ENCODE measurements at regions not wholly inside any gene's neighbourhood (a gene's known extent, or its start where the extent isn't known, plus 50 kb on each side); places are given as distances from the start of the nearest gene placed in this dataset.

DNA sequence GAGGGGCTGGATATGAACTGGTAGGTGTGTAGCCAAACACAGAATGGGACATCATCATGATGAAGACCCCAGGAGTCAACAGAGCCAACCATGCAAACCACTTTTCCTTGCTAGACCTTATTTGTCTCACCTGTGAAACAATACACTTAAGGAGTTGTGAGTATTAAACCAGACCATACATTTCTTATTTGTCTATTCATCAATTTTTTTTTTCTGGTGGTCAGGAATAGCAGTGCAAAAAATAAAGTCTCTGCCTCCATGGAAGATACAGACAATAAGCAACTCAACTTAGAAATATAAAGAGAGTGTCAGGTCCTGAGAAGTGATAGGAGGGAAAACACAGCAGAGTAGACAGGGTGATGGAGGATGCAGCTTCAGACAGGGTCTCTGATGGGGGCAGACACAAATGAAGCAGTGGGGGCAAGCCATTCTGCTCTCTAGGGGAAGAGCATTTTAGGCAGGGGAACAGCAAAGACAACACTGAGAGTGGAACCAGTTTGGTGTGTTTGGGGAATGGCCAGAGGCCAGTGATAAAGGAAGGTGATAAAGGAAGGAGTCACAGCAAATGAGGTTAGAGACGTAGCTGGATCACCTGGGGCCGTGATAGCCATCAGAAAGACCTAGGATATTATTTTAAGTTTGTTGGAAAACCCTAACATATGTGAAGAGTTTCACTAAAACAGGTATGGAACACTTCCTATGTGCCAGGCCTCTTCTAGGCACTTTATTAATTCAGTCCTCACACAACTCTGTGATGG, 256.2 kb downstream of the MAN2A1 start:
- no peak overlapping the region for H3K27ac ChIP-seq
- no peak for DNase-seq
- no peak overlapping the region for H3K4me3 ChIP-seq
- no peak for ATAC-seq
- H3K9me3 ChIP-seq = no peaks in the 10 kb centered on the region
- no peaks in the 10 kb centered on the region for H3K27me3 ChIP-seq (ENCODE audit: insufficient read depth in 3 of 3, low read length in 2 of 3)
- TF ChIP-seq CTCF (IDR thresholded peaks at IDR 0.05) = no peak
- no peaks in the 10 kb centered on the region for H3K36me3 ChIP-seq (ENCODE audit: insufficient read depth in 1 of 2, low read depth in 1 of 2)
- no peaks in the 10 kb centered on the region for H3K4me1 ChIP-seq
- 80 to 95% (median 85%) methylated on average over 2 of the region's 2 CpGs for WGBS, 3 donors
- intact Hi-C loops (cut with DNase I) = no loop called here

- Histone ChIP-seq H3K27ac (no peak overlapping the region), H3K4me1 (no peaks in the 10 kb centered on the region), H3K36me3 (ENCODE audit: insufficient read depth in 1 of 2, low read depth in 1 of 2) (no peaks in the 10 kb centered on the region), H3K9me3 (no peaks in the 10 kb centered on the region), H3K4me3 (no peak overlapping the region), H3K27me3 (ENCODE audit: insufficient read depth in 3 of 3, low read length in 2 of 3) (no peaks in the 10 kb centered on the region)
- no peak for TF ChIP-seq CTCF (IDR thresholded peaks at IDR 0.05)
- 59 to 70% (median 65%) methylated on average over 4 of the region's 4 CpGs for WGBS, 3 donors
- ATAC-seq (no peak), DNase-seq (no peak)
- intact Hi-C loops (cut with DNase I) = no loop called here
These were observed 256.9 kb downstream of the MAN2A1 start for GRCh38 chr5:109946610-109947009.

DNA sequence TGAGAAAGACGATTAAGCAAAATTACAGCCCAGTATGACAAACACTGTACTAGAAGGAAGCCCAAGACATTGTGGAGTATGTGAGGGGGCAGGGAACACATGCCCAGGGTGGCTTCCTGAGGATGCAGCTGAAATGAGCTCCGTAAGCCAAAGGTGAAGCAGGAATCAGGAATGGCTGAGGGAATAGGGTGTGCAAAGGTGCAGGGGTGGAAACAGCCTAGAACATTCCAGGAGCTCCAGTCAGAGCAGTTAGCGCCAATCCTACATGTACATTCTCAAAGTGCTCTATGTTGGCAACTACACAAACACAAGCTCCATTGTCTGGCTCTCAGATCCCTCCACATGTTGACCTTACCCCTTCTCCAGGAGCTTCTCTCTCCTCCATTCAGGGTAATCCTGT, 257.9 kb downstream of the MAN2A1 start:
- TF ChIP-seq CTCF (IDR thresholded peaks at IDR 0.05) = no peak
- intact Hi-C loops (cut with DNase I) = no loop called here
- no peak overlapping the region for H3K27ac ChIP-seq
- no peaks in the 10 kb centered on the region for H3K27me3 ChIP-seq (ENCODE audit: insufficient read depth in 3 of 3, low read length in 2 of 3)
- DNase-seq (no peak), ATAC-seq (no peak)
- H3K9me3 ChIP-seq = no peaks in the 10 kb centered on the region
- H3K36me3 ChIP-seq (ENCODE audit: insufficient read depth in 1 of 2, low read depth in 1 of 2) = no peaks in the 10 kb centered on the region
- H3K4me1 ChIP-seq = no peaks in the 10 kb centered on the region
- H3K4me3 ChIP-seq = no peak overlapping the region
- WGBS, 3 donors = 72 to 86% (median 83%) methylated on average over 3 of the region's 3 CpGs

- no peak for TF ChIP-seq CTCF (IDR thresholded peaks at IDR 0.05)
- no peak overlapping the region for H3K4me3 ChIP-seq
These were observed 260.9 kb downstream of the MAN2A1 start for GRCh38 chr5:109950634-109951033.

DNA sequence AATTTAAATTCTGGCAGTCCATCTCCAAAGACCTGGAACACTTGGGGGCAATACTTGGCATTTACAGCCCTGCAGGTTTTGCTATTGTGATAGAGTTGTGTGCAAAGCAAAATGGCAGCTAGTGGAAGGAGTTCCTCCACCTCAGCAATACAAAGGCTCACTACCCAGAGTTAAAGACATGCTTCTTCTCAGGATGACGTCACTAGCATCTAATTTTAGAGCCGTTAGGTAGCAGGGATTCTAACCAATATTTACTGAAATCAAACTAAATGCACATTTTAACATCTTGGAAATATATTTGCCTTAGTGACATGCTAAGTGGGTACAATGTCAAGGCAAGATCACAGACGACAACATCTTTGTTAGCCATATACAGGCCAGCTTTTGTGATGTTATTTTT, 261.6 kb downstream of the MAN2A1 start:
- no peak for TF ChIP-seq CTCF (IDR thresholded peaks at IDR 0.05)
- Histone ChIP-seq H3K4me3 (no peak overlapping the region), H3K27ac (no peak overlapping the region), H3K9me3 (no peaks in the 10 kb centered on the region), H3K36me3 (ENCODE audit: insufficient read depth in 1 of 2, low read depth in 1 of 2) (no peaks in the 10 kb centered on the region), H3K27me3 (ENCODE audit: insufficient read depth in 3 of 3, low read length in 2 of 3) (no peaks in the 10 kb centered on the region), H3K4me1 (no peaks in the 10 kb centered on the region)
- DNase-seq (no peak), ATAC-seq (no peak)
- WGBS, 3 donors = 80 to 91% (median 85%) methylated on average over 3 of the region's 3 CpGs
- intact Hi-C loops (cut with DNase I) = no loop called here

More at GRCh38 chr5:109950634-109951033, 260.9 kb downstream of the MAN2A1 start:
- DNase-seq = no peak
- Histone ChIP-seq H3K9me3 (no peaks in the 10 kb centered on the region), H3K36me3 (ENCODE audit: insufficient read depth in 1 of 2, low read depth in 1 of 2) (no peaks in the 10 kb centered on the region), H3K27ac (no peak overlapping the region), H3K4me1 (no peaks in the 10 kb centered on the region), H3K27me3 (ENCODE audit: insufficient read depth in 3 of 3, low read length in 2 of 3) (no peaks in the 10 kb centered on the region)
- no peak for ATAC-seq
- intact Hi-C loops (cut with DNase I) = no loop called here

Data from psoas muscle (tissue), 7 donors.